Glomerular endothelial cell (primary cell): ENCODE measurements at regions not wholly inside any gene's neighbourhood (a gene's known extent, or its start where the extent isn't known, plus 50 kb on each side); places are given as distances from the start of the nearest gene placed in this dataset.

Experiments used
- DNase-seq: peaks from one replicate; pipeline ENCODE4 v3.0.0-alpha.2; 2011; ENCODE audit warnings: low read depth, low spot score; ENCODE audit errors: extremely low read depth

DNA sequence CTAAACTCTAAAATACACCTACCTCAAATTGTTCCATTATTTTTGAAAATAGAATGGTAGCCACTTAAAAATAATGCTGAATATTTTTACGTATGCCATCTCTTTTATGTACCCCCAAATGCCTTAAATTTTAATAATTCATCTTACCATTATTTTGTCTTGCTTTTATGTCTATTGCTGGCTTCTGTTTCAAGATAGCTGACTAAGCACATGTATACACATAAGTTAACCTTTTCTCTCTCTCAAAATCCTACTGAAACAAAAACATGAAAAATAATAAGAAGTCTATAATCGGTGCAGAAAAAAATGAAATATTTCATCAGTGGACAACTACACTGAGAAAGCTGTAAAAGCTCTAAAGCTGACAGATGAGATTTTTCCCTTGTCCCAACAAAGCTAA is 652.0 kb upstream of the ZNF608 start:
- no peak for DNase-seq

DNA sequence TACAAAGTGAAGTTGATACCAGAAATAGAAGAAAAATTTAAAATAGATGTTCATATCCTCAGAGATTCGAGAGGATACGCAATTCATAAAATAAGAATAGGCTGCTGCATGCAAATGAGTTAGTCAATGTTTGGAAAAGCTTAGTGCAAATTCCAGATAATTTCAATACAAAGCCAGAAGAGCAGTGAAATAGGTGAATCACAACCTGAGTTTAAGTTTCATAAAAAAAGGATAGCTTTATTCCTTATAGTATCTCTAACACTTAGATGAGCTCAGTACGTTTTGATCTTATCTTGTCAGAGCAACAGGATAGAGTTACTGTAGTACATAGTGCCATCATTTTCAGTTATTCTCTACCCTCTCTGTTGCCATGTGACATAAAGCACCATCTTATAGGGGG is 653.4 kb upstream of the ZNF608 start:
- no peak for DNase-seq

DNA sequence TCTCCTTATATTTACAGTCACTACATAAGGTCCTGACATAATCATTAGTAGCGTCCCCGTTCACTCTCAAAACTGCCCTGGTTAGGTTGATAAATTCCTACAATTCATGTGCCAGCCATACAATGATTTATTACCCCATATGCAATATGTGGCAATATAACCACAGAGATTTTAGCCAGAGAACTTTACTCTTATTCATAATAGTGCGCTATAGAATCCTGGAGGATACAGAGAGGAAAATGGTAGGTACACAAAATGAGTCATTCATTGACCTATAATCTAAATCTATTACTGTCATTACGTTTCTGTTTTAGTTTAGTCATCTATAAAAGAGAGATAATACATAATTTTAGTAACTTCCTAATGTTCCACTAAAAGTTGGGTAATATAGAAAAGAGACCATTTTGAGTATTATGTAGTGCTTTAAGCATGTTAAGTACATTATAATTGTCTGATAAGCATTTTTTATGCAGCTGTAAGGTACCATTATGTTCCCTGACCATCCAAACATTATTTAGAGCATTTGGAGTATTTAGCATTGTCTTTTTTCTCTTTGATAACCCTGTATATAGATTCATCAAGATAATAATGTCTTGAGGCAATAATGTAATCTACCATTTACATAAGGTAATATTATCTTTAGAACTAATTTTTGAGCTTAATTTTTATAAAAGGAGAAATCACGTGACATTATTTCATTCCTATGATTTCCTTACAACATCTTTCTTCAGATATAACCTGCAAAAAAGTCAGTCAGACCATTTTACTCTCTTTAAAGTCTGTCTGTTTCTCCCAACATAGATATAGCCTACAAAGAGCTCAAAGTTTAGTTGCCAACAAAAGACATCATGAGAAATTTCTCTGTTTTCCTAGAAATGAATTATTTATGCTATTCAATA is 655.5 kb upstream of the ZNF608 start:
- DNase-seq, result no peak

DNA sequence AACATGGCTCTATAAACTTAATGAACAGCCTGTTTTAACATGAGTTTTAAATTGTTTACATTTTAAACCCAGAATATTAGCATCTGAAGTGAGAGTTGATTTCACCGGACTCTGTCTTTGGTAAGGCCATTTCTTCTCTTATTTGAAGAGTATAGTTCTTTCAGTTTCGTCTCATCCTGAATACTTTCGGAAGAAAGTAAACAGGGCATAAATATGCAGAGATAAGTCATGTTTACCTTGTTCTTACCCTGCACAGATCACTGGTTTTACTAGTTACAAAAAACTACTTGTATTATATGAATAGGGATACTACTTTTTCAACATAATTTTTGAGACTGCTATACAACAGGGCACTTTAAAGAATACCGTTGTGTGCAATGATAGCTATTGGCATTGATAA is 656.3 kb upstream of the ZNF608 start:
- DNase-seq, result no peak

DNA sequence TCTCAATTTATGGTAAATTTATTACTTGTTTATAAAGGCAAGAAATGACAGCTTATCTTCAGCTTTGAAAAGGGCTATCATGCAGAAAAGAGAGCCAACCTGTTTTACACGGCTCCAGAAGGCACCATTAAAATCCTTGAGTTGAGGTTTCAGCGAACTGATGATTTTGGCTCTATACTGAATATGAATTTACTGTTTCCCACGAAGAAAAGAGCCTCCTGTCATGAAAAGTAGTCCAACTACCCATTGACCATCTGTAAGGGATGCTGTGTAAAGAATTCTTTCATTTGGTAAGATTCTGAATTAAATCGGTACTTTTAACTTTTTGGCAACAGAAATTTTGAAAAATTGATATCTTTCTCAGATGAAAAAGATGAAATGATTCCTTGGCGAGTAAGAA is 657.6 kb upstream of the ZNF608 start:
- no peak for DNase-seq

DNA sequence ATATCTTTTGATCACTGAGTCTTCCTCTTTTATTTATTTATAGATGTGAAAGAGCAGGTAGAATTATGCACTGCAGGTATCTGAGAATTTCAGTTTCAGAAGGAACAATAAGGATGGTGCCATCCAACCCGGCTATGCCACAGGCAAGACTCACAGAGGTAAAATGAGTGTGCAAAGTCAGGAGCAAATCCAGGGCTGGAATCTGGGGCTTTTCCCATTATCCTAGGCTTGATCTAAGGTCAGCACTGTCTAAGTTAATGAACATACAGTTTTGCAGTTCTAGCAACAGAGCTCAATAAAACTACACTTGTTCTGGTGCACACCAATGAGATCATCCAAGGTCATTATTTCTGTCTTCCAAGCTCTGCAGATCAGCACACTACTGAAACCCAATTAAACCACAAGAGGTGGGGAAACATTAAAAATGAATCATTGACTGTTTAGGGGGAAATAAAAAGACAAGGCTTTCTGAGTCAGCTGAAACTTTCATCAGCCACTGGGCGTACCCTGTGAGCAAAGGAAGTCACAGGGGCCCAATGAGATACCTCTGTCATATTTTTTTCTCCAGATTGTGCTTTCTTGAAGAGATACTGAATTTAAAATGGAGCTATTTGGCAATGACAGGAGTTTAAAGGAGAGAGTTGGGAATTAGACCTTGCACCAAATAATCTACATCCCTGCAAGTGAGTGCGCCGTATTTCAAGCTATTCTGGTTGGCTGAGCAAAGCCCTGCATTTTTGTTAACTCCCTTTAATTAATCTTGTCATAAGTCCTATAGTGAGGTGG is 662.2 kb upstream of the ZNF608 start:
- DNase-seq, result no peak

DNA sequence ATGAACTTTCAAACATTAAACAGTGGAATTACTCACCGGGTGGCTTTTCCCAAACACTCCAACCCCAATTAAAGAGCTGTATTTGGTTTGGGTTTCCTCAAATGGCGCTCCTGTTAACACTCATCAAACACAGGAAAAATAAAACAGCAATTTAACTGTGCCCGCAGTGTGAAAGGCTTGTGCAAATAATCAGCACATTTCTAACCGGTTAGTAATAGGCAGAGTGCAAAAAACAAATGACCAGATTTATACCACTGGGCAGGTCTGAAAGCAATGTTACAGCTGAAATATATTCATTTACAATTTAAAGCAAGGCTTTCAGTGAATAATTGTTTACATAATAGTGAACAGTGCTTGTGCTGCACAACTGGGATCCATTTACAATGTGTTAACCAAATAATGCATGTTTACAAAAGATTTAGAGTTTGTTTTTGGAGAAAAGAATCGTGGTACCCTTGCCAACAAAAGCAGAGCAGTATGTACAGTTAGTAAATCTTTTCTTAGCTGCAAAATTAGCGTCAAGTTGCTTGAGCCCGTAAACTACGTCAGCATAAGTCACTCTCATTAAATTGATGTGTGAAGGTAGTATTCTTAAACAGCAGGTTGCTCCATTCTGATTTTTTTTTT is 662.9 kb upstream of the ZNF608 start:
- no peak for DNase-seq

DNA sequence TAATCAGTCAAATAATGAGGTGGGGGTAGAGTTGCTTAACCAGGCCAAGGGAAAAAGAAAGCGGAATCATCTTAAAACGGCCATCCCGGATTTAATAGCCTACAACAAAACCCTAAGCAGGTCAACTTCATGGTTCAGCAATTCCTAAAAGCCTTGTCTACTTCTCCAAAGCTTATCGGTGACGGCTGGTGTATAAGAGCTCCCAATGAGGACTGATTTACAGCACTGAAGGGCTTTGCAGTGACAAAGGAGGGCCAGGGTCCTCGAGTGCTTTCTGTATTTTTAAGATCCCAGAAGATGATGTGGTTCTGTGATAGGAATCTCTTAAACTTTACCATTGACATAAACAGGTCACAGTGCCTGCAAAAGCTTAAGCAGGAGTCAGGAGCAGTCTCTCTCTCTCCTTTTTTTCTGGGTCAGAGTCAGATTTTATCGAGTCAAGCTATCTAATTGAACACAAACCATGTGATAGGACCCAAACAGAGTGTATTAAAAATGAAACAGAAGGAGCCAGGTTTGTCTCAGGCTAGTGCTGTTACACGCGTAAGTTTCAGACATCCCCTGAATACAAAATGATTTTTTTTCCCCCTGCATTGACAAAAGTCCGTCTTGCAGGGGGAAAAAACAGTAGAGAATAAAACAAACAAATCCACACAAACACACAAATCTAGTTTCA is 663.6 kb upstream of the ZNF608 start:
- no peak for DNase-seq

DNA sequence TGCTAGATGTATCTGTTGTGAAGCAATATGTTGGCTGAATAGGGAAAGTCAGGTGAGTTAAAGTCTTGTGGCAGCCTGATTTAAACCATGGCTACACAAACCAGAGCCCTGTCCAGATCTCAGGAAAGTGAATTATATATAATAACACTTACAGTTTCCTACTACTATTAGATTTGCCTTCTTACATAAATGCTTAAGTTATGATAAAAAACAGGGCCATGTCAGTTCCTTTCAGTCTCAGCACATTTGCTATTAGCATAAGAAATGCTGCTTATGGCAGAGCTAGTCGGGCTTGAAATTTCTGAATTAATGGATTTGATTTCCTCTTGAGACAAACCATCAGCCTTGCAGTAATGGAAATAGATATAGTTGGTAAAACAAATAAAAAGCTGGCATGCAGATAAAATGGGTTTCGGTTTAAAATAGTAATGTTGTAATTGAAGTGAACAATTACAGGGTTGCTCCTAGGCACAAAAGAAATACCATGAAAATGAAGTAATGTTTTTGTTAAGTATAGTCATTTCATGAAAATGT is 664.2 kb upstream of the ZNF608 start:
- no peak for DNase-seq

DNA sequence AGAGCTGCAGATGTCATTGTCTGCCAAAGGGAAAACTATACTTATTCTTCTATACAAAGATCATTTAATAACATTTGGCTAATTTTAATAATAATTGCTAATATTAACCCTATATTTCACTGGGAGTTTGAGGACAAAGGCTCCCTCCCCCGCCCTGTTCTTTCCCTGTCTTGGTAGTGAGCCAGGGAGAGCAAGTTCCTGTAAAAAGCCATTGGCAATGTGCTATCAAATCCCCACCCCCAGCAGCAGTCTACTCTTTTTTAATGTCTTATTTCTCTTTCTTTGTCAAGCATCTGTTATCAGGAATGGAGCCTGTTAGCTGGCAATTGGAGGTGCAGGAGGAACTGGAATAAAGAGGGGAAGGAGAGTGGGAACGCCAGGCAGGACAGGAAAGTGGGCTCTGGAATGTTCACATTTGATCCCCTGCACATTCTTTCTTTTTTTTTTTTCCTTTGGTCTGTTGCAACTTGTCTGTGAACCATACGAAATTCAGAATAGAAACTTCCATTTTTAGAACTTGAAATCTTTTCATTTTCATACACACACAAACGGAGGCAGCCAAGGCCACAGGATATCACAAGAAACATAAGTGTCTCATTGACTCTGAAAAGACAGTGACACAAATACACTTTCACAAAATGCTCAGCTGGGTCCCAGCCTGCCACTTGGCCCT is 664.8 kb upstream of the ZNF608 start:
- no peak for DNase-seq

DNA sequence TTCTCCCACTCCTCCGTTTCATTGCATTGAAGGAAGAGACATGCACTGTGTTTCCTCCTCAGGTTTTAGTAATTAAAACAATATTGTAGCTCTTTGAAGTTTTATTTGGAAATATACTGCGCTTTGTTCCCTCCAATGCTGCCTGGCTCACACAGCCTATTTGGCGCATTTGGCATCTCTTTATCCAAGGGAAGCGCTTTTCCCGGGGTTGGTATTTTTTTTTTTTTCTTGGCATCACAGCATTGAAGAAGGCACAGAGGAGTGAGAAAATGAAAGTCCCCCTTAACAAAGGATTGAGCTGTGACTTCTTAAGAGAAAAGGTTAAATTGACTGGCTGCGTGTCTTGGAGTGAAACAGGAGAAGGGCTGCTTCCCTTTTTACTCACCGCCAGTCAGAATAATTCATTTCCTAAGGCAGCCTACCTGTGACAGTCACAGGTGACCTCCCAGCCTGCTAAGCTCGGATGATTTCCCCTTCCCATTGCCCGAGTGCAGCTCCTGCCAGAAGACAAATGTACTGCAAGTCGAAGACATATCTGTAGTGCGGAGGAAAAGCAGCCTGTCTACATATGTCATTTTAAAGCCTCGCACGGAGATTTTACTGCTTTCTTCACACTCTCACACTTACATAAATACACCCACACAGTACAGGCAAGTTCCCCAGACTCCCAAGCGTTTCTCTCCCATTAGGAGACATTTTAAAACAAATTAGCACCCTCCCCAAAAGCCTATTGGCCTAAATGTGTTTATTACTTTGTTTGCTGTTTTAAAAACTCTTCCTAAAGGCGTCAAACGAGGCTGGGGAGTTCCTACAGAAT is 665.5 kb upstream of the ZNF608 start:
- DNase-seq, result no peak

DNA sequence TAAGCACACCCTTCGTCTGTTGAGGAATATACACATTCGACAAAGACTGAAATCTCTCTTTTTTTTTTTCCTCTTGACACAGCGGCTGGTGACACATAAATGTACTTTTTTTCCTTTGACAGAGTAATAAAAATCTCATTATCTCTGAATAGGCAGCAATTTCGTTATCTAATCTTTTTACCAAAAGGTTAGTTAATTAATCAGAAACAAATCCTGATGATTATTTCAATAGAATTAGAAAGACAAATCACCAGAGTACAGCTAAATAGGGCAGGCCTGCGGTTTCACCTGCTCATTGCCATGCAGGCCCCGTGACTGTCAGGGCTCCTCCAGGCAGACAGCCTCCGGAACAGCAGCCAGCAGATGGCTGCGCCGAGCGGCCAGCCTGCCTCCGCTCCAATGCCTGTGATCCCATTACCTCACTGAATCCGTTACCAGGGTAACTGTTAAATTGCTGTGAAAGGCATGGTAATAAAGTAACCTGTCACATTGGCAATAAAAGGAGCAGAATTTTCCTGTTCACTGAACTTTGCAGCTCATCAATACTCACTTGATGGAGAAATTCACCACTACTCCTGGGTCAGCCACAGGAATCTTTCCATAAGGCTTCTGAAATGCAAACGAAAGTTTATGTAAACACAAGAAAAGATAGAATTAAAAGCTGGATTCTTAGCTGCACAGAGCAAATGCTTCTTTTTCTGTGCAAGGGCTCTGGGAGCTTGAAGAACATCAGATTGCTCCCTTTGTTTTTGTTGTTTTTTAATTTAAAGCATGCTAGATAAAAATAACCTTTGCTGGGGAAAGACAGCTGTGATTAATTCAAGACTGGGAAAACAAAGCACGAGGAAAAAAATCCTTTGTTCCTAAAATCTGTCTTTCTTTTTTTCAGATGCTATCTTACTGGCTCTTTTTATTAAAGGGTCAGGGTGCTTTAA is 666.4 kb upstream of the ZNF608 start:
- DNase-seq, result no peak

DNA sequence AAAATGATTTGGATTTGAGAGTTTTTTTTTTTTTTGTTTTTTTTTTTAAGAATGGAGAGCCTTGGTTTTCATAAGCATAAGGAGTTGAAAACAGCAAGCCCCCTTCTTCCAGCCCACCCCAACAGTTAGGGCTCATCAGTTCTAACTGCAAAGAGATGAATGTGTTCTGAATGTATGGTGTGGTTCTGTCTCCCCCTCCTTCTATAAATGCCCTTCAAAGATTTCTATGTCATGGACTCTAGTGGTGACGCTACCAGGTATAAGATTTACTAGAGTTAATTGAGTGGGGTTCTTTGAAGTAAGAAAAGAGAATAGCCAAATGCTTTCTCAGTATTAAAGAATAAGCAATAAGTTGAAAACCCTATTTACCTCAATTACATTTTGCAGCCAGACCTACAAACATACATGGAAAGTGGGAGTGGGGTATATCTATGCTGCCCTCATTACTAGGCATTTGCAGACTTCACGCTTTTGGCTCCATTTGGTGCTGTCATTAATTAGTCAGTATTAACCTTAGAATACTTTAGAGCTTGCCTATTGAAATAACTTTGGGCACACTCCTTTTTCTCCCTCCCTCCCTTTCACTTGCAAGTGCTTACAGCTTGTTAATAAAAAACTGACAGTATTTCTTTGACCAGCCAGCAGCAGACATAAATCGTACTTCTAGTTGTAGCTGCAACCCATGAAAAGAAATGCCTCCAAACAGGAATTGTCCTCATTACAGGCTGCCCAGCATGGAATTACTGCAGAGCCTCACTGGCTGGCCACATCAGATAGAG is 667.2 kb upstream of the ZNF608 start:
- no peak for DNase-seq

DNA sequence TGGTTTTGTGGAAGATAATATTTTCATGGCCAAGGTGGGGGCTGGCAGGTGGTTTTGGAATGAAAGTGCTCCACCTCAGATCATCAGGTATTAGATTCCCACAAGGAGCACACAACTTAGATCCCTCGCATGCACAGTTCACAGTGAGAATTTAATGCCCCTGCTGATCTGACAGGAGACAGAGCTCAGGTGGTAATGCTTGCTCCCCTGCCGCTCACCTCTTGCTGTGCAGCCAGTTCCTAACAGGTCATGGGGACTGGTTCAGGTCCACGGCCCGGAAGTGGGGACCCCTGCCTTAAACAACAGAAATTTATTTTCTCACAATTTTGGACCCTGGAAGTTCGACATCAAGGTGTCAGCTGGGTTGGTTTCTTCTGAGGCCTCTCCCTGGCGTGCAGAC is 668.7 kb upstream of the ZNF608 start:
- no peak for DNase-seq

DNA sequence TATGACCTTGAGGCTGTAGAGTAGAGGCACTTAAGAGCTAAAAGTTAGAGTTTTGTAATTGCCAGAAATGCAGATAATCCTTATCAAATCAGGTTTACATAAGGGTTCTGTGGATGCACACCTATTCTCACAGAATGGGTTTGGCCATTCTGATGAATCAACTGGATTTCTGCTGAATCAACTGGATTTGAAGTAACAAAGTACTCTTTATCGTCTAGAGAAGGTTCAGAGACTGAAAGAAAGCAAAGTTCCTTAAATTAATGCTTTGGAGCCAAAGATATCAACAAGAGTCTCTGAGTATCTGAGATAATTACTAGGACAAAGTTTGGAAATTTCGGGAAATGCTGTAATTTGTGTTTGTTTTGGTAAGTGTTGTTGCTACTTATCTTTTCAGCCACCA is 669.6 kb upstream of the ZNF608 start:
- no peak for DNase-seq

DNA sequence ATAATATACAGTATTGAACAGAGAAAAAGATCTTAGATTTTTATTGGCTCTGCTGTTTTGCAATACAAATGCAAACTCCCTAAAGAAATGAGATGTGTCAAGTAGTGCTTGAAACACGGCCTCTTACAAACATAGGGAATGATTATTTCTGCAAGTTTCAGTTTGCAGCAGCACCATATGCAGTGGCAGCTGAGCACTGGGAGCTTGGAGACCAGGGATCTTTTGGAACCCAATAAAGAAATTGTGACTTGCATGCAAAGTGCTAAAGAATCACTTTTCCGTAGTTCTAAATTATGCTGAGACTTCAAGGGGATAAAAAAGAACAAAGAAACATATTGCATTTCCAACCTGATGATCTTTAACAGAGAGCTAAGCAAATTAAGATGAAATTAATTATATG is 674.6 kb upstream of the ZNF608 start:
- no peak for DNase-seq

DNA sequence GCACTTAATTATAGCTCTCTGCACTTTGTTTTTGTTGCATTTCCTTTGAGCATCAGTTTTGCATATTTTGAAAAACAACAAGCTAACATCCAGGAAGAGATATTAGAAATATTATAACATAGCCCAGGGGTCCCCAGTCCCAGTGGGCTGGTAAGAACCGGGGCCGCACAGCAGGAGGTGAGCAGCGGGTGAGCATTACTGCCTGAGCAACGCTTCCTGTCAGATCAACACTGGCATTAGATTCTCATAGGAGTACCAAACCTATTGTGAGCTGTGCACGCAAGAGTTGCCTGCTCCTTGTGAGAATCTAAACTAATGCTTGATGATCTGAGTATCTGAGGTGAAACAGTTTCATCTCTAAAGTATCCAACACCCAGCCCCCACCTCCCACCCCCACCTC is 675.9 kb upstream of the ZNF608 start:
- no peak for DNase-seq
